Myocyte (in vitro differentiated cells): ENCODE measurements at regions not wholly inside any gene's neighbourhood (a gene's known extent, or its start where the extent isn't known, plus 50 kb on each side); places are given as distances from the start of the nearest gene placed in this dataset.

ENCODE experiments used
- DNase-seq: peaks from one replicate; pipeline ENCODE4 v3.0.0-alpha.2; 2012; ENCODE audit warnings: low read depth

DNA sequence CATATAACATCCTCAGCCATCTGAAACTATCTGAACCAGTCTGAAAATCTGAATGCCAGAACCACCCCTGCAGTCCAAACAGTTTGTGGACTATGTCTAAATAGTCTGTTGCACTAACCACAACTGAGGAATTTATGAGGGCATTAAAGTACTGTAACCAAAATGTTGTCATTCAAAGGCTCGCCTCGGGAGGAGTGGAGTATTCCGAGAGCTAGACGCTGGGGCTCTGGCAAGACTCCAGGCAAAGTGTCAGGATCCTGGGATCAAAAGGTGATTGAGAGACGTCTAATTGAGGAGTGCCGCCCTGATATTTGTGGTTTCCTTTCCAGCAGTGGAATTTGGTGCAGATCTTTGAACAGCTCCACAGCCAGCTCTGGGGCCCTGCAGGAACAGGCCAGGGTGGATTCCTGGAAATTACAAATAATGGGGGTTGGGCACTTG, 142.9 kb upstream of the MYOCD start:
- peak; percentile 46 for DNase-seq

DNA sequence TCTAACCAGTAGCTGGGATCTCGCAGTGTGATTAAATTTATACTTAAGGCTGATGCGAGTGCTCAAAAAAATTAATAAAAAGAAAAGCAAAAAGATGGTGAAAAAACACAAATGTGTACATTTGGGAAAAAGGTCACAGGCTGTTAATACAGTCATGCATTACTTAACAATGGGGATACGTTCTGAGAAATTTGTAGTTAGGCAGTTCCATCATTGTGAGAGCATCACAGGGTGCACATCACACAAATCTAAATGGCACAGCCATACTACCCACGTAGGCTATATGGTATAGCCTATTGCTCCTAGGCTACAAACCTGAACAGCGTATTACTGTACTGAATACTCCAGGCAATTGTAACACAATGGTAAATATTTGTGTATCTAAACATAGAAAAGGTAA, 142.4 kb upstream of the MYOCD start:
- no peak for DNase-seq

DNA sequence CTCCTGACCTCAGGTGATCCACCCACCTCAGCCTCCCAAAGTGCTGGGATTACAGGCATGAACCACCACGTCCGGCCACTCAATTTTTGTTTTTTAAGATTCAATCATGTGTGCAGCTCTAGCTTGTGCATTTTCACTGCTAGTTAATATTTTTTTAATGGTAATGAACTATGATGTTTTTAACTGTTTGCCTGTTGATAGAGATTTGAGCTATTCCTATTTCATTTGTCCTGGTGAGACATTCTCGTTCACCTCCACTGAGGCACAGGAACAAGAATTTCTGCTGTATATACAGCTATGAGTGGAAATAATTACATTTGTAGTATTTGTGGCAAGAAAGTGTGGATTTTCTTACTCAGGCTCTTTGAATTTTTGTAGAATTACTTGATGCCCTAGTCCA, 137.7 kb upstream of the MYOCD start:
- DNase-seq: no peak

DNA sequence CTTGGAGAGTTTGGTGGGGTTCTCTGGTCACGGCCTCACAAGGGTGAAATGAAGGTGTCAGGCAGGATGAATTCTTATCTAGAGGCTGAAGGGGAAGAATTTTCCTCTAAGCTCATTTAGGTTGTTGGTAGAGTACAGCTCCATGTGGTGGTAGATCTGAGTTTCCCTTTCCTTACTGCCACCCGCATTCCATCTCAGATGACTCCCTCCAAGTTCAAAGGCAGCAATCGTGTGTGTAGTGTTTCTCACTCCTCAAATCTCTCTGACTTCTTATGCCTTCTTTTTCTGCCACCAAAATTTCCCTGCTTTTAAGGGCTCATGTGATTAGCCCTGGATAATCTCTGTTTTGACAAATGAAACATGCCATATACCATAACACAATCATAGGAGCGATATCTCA, 135.5 kb upstream of the MYOCD start:
- no peak for DNase-seq

DNA sequence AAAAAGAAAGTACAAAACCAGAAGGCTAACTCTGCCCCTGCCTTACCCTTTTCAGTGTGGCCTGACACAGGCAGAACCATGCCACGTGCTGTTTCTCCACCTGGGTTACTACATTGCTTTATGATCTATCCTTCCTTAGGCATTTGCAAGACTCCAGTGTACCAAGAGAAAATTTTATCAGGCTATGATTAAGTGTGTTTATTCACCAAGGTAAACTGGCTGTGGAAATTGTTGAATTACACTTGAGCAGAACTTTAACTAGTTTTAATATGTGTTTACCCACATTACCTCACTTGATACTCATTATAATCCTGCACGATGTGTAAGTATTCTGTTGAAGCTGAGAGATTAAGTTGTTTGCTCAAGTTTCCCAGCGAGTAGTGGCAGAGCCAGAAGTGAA, 129.7 kb upstream of the MYOCD start:
- DNase-seq: no peak

DNA sequence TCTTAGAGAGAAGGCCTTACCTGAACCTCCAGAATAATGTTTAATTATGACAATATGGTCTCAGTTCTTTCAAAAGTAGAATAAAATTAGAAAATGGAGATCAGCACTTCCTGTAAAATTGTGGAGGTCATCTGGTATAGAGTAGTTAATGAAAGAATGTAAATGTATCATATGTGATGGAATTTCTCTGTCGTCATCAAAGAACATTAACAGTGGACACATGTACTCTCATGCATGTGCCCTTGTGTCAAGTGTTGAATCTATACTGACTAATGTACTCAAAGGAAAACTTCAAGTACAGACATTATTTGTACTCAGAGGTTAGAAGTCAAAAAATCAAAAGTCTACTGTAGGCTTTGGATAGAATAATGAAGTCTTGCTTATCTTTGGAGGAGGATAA, 129.2 kb upstream of the MYOCD start:
- no peak for DNase-seq

DNA sequence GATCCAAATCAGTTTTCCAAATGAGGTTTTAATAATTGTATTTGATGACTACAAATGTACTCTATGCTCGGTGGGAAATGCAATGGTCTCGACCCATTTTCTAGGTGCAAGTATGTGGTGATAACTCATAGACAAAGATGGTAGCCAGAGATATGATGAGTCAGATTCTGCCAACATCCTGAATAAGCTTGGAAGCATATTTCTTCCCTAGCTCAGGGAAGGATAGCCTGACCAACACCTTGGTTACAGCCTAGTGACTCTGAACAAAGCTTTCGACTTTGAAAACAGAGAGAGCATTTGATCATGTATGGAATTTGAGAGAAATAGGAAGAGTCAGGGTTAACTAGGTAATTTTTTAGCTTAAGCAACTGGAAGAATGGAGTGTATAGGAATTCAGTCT, 128.3 kb upstream of the MYOCD start:
- no peak for DNase-seq

DNA sequence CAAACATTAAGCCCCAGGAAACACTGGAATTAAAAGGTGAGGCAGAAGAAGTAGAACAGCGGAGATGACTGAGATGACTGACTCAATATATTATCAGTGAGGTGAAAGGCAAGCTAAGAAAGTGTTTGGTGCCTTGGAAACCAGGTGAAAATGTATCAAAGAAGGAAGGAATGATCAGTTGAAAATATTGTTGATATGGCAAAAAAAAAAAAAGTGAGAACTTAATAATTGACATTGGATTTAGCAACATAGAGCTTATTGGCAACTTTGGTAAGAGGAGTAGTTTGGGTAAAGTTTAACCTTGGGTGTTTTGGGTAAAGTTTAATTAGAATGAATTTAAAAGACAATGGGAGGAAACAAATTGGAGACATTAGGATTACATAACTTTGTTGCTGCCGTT, 127.7 kb upstream of the MYOCD start:
- no peak for DNase-seq

DNA sequence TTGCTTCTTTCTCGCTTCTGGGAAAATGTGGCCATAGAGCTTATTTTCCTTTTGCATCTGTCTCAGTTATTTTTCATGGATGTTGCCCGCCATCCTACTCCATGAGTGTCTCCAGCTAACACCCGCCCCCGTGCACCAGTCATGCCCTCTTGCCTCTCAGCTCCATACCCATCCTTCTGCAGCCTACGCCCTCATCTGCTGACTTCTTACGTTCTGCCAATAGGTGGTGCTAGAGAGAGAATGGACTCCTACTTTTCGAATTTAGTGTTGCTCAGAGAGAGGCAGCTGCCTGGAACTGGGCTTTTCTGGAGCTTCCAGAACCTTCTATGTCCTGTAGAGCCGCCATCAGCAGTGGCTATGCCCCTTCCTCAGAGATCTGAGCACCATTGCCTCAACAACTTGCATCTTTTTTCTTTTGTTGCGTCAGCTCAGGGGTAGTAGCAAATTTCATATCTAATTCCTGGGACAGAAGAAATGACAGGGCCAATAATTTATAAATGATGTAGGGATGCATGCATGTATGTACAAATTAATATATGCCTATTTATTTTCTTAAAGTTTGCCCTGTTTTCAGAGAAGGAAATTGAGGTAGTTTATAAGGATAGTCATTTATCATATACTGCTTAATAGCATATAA, 119.7 kb upstream of the MYOCD start:
- DNase-seq: peak; percentile 70

DNA sequence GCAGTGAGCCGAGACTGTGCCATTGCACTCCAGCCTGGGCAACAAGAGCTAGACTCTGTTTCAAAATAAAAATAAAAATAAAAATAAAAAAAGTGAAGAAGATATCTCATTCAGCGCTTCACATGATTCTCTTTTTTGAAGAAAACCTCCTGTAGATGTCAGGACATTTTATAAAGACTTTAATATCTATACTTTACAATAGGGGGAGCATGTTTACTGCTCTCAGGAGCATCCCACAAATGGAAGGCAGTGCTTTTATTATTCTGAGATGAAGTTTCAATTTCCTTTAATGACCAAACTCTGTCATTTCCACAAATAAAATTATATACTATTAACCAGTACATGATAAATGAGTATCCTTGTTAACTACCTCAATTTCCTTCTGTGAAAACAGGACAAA, 118.7 kb upstream of the MYOCD start:
- DNase-seq: no peak

DNA sequence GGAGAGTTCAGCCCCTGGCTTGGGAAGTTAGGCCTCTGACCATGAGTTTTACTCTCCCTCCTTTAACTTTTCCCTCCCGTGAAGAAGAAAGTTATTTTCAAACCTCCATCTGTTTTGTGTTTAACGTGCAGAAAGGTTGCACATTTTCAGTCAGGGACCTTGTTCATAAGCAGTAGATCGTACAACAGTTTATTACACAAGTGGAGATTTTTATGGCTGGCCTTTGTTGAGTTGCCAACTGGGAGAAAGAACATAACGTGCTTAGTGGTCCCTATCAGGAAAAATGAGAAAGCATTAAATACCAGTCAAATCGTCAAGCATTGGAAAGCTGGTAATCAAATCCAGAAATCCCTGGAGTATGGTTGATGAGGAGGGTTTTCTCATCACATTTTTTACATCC, 117.9 kb upstream of the MYOCD start:
- no peak for DNase-seq

DNA sequence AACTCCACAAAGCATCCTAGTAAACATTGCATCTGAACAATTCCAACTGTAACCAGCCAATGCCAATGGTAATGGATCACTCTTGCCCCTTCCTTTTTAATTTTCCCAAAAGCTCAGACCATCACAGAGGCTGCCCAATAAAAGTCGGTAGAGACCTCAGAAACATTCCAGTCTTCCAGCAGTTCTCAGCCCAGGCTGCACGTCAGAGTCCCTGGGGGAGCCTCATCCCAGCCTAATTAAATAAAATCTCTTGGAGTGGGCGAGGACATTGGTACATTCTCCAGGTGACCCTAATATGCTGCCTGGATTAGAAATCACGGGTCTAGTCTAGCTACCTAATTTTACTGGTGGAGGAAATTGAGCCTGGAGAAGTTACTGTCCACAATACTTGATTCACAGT, 117.1 kb upstream of the MYOCD start:
- DNase-seq: no peak

DNA sequence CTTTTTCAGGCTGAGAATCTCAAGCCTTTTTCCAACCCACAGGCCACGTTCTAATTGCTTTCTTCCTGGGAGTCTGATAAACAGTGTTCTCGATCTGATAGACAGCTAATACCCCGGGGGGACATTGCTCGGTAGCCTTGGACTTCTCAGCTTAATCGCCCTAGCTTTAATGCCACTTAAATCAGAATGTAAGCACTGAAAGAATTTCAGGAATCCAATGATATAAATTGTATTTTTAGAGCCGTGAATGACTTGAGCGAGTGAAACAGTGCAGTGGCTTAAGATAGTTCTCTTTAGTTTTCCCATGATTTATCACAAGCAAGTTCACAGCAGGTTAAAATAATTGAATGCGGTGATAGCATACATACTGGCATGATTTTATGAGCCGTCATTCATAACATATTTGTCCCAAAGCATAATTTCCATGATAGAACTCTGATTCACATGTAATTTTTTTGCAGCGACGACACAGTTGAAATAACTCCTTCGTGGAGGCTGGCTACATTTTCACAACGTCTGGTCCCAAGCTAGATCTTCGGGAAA, 116.1 kb upstream of the MYOCD start:
- peak; percentile 6 for DNase-seq

DNA sequence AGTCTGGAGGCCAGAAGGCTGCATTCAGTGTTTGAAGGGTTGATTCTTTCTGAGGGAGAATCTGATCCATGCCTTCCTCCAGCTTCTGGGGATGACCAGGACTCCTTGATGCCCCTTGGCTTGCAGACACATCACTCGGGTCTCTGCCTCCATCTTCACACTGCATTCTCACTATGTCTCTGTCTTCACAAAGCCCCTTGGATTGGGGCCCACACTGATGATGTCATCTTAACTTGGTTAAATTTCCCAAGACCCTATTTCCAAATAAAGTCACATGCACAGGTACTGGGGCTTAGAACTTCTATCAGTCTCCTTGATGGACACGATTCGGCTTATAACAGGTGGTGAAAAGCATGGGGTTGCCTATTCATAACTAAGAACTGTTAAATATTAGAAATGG, 112.1 kb upstream of the MYOCD start:
- no peak for DNase-seq

DNA sequence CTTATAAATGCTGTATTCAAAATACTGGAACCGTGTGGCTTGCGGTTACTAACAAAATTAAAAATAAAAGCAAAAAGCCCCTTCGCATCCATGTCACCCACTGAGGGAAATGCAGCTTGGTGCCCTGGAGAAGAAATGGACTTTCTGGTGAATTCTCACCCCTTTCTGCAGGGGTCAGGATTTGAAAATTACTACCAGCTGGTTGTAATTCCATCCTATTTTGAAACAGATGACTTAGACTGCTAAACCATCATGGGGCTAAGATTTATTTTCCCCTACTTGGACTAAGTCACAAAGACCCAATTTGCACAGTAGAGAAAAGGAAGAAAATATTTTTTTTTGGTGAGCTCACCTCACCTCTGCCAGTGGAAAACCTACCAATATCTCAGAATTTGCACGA, 111.4 kb upstream of the MYOCD start:
- no peak for DNase-seq

DNA sequence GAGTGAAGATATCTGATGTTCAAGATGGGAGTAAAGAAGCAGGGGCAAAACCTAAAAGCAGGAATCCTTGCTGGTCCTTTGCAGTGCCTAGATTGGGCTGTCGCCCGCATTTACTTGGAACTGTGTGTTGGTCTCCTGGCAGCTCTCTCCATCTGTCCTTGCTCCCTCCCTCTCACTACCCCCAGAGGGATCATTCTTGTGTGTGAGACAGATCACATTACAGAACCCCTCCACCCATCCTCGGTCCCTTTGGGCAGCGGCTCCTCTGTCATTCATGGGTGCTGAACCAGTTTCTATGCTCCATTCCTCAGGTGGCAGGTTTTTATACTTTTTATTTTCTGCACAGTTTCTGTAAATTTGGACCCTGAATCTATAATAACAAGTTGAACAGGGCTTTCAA, 99.4 kb upstream of the MYOCD start:
- DNase-seq: no peak

DNA sequence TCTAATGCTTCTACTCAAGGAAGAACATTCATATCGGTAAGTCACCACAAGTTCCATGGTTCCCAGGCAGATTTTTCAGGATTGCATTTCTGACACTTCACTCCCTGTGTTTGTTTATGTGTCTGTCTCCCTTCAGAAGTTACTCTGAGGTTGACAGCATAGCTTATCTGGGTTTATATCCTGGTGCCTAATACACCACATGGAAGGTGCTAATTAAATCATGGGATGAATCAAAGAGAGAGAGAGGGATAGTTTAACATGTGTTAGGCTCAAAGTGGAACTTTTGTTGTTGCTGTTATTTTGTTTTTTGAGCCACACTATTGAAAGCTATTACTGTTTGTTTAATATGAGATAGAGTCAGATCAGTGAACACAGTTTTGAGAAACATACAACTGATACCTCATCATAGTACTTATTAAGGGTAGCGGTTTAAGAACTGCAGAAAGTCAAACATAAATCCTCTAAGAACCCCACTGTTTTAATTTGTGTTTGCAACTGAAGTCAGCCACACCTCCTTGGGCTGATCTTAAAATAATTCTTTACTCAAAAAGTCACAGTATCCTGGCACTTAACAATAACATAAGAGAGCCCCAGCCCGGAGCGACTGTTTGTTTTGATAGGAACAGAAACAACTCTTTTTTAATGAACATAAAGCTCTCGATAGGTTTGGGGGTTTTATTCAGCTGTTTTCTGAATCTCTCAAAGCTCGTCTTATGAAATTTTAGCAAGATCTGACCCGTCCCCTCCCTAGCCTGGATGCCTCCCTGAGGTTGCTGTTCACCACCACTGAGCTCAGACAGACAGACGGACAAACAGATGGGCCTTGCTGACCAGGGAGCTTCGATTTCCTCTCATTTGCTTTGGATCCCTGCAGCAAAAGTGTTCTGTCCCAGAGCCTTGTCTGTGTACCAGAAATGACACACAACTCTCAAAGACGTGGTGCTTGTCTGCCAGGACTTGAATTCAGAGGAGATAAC, 98.3 kb upstream of the MYOCD start:
- no peak for DNase-seq

DNA sequence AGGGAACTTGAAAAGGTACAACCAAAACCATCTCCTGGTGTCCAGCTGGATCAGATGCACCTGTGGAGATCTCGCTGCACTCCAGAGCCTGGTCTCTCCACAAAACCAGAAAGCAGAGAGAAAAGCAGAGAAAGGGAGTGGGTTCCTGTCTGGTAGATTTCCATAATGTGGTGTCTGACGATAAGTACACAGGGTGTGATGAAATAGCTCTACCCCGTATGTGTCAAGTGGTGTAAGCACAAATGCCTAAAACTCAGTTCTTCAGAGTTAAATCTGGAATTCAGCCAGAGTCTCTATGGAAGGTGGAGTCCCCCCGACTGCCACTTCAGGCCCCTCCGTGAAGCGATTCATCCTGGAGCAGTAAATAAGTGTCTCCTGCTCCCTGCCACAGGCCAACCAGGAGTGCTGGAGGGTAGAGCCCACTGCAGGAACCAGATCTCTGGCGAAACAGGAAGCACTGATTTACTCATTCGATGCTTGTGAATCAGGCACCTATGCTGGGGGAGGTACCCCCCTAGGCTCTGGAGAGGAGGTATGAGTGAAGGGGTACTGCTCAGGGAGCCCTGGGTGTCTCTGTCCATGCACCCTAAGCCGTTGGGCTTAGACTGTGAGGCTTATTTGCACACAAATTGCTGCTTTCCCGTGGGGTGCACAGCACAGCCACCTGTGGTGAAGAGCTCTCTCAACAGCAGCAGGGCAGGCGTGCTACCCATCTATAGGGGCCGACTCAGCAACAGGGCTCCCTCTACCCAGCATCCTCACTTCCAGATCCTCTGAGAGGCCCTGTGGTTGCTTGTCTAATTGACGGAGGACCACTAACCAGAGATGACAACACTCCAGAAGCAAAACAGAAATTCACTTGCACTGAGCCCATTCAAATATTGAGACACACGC, 97.1 kb upstream of the MYOCD start:
- DNase-seq: no peak

DNA sequence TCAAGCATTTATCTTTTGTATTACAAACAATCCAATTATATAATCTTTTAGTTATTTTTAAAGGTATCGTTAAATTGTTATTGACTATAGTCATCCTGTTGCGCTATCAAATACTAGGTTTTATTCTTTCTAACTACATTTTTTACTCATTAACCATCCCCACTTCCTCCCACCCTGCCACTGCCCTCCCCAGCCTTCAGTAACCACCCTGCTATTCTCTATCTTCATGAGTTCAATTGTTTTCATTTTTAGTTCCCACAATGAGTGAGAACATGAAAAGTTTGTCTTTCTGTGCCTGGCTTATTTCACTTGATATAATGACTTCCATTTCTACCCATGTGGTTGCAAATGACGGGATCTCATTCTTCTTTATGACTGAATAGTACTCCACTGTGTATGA, 94.1 kb upstream of the MYOCD start:
- DNase-seq: no peak

DNA sequence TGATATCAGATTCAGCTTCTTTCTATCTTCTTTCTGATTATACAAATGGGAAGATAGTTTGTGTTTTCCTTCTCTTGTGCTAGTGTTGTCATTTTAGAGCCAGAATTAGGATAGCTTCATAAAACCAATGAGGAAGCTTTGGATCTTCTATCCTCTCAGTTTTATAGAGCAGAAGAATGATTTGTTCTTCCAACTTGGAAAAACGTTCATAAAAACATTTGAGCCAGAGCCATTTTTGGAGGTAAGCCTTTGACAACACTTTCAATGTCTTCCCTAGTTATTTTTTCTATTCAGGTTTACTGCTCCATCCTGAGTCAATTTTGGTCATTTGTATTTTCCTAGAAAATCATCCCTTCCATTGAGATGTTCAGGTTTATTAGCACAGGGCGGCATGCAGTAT, 91.2 kb upstream of the MYOCD start:
- no peak for DNase-seq

DNA sequence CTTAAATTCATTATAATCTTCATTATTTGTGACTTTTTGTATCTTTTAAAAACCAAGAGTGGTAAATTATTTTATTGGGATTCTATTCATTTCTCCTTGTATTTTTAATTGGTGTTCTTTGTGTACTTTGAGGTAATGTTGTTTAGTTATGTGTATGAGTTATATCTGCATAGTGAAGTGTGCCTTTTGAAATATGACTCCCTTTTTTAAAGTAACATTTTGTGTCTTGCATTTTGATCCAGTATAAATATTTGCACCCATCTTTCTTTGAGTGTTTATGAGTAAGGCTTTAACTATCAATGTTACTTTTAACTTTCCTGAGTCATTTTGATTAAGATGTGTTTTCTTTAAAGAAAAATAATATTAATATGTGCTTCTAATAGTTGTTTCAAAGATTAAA, 90.0 kb upstream of the MYOCD start:
- no peak for DNase-seq

DNA sequence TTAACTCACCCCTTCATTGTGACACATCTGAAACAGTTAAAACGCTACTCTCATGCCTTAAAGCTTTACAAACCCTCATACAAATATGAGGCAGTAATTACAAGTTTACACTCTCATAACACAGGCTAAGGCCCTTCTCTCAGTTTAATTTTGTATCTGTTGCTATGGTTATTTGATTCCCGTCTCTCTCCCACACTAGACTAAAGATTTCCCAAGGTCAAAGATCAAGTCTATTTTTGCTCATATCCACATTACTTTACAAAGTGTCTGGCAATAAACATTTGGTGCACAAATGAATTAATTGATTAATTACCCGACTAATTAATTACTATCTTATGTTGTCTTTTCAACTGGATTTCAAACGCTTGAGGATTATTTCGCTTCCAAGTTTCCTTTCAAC, 86.4 kb upstream of the MYOCD start:
- no peak for DNase-seq
